HG03196 (cell line): ENCODE measurements at regions not wholly inside any gene's neighbourhood (a gene's known extent, or its start where the extent isn't known, plus 50 kb on each side); places are given as distances from the start of the nearest gene placed in this dataset.
"Not testable (repeated sequence)": the region's sequence is repeated elsewhere in the genome, so short reads cannot be mapped to it uniquely, and the experiment has no call there.

Source experiments
- ATAC-seq: cut with Tn5 transposase; IDR thresholded peaks from one replicate; pipeline ENCODE4 v1.9.1; 2021; ENCODE audit not compliant: unreplicated experiment

DNA sequence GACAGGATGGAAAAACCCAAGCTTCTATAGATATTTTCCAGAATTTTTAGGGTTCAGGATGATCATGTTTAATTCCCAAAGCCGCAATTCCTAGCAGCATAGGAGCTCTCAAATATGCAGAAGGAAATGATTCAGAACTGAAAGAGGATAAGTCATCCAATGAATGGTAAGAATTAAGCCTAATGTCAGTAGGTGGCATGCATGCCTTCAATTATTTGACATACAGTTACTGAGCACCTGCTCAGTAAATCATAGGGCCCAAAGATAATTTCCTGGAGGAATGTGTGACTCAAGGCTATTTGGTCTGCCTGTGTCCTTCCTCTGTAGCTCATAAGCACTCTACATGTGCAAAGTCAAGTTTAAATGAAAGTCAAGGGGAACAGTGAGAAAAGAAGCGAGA is 116.8 kb upstream of the SLC38A4 start:
- no peak for ATAC-seq

DNA sequence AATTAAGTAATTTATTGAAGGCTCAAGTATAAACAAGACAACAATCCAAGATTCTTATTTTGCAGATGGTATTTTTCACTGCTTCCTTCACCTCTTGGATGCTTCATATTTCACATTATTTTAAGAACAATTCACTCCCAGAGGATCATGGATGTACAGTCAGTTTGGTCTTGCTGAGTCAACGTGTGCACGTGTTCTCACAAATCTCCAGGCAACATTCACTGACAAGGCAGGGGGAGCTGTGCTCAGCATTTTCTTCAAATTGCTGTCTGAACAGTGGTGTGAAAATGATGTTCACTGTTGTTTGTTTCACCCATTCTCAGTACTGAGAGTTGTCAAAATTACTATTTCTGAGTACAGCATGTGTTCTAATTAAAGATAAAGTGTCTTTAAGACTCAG is 118.3 kb upstream of the SLC38A4 start:
- ATAC-seq, result no peak

DNA sequence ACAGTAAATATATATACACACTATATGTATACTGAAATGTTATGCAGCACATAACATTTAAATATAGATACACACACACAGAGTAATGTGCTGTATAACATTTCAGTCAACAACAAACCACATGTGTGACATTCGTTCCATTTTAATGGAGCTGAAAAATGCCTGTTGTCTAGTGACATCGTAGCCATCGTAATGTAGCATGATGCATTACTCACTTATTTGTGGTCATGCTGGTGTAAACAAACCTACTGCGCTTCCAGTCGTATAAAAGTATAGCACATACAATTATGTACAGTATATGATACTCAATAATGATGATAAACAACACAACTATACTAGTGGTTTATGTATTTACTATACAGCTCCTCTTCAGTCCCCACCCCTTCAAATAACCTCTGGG is 119.0 kb upstream of the SLC38A4 start:
- ATAC-seq, result no peak

DNA sequence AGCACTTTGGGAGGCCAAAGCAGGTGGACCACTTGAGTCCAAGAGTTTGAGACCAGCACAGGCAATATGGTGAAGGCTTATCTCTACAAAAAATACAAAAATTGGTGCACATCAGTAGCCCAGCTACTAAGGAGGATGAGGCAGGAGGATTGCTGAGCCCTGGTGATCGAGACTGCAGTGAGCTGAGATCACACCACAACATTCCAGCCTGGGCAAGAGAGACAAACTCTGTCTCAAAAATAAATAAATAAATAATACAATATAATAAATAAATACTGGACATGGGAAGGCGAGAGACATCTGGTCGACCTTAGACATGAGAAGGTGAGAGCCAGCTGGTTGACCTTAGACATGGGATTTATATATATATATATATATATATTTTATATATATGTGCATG is 119.8 kb upstream of the SLC38A4 start:
- ATAC-seq, result no peak

DNA sequence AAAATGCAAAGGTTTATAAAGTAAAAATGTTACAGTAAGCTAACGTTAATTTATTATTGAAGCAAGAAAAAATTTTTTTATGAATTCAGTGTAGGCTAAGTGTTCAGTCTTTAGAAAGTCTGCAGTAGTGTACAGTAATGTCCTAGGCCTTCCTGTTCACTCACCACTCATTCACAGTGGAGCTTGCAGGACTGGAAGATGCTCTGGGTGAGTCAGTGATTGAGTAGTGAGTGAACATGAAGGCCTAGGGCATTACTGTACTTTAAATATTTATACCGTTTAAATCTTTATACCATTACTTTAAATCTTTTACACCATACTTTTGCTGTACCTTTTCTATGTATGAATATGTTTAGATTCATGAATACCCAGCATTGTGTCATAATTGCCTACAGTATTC is 120.3 kb upstream of the SLC38A4 start:
- ATAC-seq, result no peak

DNA sequence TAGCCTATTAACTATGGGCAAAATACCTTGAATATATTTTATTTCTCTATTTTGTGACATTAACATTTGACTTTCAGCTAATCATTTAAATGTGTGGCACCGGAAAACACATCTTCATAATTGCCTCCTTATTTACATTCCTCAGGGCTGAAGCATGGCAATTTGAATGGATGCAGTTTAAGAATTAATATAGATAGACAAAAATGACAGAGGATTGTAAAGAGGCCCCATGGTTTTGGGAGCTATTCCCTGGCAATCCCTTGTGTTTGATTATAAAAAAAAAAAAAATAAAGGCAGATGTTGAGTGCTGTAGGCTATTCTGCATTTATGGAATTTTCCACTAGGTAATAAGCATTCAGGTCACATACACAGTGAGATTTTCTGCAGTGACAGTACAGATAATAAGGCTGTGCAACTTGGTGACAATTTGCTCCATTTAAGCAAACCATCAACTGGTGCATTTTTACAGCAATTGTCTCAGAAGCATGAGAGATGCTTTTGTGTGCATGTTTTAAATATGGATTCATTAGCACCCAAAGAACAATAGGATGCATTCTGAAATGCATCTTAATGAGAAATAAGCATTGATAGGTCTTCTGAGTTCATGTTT is 123.2 kb upstream of the SLC38A4 start:
- ATAC-seq, result no peak

DNA sequence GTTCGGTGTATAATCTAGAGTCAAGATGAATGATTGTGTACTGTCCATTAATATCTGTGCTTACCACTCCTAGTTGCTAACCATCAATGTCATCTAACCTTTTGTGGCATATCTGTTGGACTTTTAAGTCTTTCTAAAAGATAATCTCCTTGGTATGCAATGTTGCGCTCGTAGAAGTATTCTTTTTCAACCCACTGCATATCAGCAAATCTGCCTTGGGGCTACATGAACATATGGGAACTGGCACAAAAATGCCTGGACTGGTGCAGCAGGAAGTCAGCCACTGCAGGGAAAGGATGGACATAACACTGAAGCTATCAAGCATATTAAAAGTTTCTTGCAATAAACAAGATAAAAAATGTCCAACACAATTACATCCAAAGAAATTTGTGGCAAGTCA is 124.3 kb upstream of the SLC38A4 start:
- ATAC-seq, result no peak

DNA sequence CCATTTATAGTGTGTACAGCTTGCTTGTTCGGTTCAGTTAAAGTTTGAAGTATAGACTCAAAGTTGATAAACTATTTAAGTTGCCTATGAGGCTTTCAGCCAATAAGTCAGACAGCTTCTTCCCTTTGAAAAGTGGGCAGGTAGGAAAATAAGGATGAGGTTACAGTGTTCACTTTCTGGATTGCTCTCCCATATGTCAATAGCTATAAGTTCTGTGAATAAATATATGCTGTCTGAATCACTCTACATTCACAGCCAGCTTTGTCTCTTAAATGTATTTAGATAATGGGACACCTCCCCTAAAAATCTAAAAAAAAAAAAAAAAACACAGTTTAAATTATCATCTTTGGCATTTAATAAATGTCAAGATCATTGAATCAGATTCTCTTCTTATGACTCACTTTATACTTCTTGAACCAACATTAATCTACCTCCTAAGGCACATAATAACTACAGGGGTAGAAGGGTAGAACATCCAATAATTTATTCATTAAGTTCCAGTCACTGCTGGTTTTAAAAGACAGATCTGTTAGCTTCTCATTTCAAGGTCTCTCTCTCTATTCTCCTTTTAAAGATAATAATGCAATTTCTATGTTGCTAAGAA is 126.4 kb upstream of the PCED1B start:
- ATAC-seq, result no peak

DNA sequence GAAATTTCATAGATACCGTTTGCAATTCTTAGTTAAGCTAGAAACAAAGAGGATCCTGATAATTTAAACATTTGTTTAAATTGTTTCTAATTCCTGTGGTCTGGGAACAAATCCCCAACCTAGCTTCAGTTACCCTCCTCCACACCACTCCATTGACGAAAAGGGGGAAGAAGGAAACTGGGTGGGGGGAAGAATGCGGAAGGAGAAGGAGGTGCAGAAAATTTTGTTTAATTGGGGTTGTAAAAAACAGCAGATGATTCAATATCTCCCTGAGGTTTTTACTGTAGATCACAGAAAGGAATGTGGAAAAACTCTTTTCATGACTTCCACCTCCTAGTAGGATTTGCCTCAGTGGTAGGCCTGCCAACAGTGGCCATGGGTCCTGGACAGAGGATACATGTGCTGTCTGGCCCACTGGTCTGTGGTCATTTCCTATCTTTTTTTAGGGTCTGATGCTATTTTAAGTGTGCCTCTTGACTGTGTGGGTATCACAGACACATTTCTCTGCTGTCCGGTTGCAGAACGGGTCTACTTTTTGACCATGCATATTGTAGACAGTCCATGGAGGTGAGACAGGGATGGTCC is 122.9 kb upstream of the PCED1B start:
- ATAC-seq, result no peak

DNA sequence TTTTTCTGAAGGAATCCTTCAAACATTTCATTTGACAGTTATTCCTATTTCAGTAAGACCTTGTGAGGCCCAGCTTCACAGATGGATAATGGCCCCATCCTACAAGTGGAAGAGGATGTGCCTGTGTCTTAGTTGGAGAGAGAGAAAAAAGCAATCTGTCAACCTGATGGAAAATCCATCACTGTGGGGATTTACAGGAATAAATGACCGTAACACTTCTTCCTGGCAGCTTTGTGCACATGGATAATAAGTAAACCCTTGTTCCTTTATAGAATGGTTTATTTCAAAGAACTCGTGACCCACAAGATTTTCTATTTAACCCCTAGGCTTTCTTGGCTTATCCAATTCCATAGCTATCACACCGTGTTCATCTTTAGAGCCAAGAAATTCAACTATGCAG is 121.4 kb upstream of the PCED1B start:
- no peak for ATAC-seq

DNA sequence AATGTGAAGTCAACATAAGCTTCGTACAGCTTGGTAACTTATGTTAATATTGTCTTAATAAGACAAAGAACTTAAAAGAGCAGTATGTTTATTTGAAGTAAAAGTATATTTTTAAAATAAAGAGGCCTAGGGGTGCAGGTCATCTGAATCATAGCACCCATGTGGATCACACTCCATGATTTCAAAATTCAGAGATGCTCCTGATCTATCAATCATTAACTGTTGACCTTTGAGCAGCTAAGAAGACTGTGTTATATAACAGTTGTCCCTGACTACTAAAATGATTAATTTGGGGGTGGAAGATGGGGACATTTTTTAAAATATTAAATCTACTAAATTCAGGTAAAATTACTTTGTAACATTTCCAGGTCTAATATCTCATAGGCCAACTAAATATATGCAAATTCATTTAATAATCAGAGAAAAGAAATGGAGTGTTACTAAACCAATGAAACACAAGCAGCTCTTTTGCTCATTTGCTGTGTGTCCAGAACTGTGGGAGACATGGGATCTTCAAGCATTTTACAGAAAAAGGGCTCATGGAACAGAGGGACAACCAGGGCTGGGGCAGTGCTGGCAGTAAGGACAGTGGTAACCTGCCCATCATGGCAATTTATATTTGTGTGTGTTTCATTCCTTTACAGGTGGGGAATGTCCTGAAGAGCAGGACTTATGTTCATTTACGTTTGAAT is 120.7 kb upstream of the PCED1B start:
- no peak for ATAC-seq

DNA sequence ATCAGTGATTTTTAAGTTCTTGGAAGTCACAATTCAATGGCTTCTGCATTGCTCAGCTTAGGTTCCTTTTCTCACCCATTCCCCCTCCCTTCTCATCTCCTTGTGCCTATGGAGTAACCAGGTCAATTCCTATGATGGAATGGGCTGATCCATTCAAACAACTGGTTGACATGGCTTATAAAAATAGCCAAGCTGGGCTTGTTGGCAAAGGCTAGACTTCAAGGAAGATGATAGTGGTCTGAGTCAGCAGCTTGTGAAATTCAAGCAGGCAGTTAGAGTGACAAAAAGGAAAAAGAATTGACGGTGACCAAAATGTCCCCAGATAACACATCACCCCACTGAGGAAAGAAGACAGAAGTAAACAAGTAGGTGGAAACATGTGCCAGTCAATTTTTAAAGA is 119.9 kb upstream of the PCED1B start:
- no peak for ATAC-seq

DNA sequence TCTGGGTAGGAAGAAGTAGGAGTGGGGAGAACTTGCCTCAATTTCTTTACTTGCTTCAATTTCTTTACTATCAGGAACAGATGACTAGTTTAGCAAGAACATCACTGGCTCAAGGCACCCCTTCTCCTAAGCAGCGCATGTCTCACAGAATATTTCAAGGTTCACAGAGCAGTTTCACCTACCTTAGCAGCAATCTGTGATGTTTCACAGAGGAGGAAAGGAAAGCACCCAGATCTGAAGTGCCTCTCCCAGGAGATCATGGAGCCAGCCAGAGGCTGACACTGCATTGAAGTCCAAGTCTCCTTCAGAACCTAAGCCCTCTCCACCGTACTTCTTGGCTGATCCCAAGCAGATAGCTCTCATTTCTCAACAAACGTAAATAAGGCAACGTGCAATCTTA is 118.7 kb upstream of the PCED1B start:
- no peak for ATAC-seq

DNA sequence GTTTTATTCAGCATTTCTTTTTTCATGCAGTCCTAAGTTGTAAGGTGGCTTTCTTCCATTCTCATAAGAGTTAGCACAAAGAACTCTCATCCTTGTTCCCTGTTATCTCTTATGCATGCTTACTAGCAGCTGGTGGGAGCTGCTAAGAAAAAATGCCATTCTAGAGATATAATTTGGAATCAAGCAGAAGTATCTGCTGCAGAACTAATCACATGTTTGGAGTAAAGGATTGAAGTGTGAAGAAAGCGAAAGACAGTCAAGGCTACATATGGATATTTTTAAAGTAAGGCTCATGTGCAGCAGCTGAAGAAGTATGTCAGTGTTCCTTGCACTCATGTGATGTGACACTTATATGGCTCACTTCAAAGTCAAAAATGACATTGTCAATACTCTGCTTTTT is 116.2 kb upstream of the PCED1B start:
- ATAC-seq, result no peak

DNA sequence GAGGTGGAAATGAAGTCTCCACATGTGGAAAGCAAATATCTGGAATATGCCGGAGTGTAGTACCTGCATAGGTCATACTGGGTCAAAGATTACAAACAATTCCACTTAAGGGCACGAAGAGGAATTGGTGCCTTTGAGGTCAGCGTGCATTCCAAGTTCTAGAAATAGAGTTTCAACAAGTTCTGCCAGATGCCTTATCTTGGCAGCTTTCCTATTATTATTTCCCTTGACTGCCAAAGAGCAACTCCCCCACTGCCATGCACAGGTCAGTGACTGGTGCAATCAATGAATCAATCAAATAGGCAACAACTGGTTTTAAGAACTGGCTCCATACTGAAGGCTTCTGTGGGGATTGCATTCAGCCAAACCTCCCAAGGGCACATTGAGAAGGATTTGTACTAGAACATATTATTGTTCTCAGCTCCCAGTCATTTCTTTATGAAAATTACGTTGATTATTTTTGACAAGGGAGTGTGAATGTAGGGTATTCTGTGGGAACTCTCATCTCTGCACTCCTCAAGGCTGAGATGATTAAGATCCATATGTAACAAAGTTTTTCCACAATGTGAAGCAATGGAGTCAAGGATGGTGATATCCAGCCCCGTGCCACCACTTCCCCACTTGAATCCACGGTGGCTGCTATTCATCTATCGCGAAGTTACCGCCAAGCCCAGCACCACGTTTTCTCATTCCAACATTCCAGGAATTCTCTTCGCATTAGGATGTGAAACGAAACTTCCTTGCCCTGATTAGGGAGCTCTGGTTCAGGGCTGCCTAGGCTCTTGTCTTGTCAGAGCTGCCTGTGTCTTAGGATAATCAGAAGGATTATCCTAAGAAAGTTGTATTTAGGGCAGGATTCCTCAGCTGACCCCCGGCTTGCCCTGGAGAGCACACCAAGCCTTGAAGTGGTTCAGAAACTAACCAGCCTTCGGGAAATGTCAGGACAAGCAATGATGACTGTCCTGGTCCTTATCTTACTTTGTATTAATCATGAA is 115.1 kb upstream of the PCED1B start:
- ATAC-seq, result no peak

DNA sequence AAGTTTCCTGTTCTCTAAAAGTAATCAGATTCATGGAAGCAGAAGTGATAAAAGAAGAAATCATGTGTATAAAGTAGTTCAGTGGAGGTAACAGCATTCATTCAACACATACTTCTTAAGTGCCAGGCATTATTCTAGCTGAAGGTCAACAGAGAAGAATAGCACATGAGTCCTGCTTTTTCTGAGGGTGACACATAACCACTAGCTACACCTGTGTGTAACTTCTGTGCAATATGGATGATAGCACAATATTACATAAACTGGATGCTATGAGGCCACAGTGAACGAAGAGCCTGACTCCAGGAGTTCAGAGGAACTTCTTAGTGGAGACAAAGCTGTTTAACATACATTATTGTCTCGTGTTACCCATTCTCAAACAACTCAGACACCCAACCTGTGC is 114.3 kb upstream of the PCED1B start:
- no peak for ATAC-seq

DNA sequence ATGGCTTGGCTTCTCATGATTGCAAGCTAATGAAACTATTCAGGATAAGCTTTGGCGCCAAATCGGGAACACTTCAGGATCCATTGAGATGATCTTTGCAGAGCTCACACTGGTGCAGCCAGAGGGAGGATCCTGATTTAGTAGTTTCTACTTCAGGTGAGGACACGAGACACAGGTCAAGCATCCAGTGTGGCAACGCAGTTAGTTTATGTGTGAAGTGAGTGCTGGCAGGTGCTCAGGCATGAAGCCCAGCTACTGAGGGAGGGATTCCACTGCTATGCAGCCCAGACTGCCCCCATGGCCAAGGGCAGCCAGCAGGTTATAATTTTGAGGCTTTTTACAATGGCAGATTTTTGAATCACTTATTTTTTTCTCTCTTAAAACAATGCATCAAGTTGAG is 113.5 kb upstream of the PCED1B start:
- ATAC-seq, result no peak

DNA sequence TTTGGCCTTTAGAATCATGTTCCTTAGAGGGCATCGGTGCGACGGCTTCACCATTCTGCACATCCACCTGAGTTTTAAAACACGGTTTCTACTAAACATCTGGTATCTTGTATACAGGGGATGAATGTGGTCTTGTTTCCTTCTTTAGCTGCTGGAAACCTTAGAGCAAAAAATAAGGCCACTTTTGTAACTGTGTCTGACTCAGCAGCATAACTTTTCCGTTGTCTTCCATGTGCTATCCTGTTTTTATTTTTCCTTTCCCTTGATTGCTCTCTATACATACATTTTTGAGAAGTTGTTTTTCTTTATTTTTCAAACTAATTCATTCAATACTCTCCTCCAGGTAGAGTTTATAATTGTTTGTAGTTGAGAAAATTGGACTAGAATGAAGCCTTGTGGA is 108.8 kb upstream of the PCED1B start:
- ATAC-seq, result no peak

DNA sequence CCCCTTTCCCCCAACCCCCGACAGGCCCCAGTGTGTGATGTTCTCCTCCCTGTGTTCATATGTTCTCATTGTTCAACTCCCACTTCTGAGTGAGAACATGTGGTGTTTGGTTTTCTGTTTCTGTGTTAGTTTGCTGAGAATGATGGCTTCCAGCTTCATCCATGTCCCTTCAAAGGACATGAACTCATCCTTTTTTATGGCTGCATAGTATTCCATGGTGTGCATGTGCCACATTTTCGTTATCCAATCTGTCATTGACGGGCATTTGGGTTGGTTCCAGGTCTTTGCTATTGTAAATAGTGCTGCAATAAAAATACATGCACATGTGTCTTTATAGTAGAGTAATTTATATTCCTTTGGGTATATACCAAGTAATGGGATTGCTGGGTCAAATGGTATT is 105.5 kb upstream of the PCED1B start:
- not testable (repeated sequence) for ATAC-seq

DNA sequence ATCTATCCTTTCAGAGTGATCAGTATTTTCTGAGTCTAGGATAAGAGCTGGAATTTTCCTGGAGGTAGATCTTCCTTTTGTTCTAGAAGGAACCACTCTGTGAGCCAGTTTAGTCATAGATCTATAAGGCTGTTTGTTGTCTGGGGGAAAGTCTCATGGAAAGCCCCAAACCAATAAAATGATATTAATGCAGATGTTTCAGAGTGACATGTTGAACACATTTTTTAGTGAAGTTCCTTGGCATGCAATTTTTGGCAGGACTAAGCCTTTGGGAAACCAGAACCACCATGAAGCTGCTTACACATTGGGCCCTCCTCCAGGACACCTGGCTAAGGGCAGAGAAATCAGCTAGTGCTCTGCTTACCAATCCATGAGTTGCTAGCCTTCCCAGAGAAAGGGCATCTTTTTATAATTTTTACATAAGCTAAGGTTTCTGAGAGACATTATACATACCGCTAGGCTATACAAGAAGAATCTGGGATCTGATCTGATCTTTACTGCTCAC is 101.5 kb upstream of the PCED1B start:
- ATAC-seq, result no peak

DNA sequence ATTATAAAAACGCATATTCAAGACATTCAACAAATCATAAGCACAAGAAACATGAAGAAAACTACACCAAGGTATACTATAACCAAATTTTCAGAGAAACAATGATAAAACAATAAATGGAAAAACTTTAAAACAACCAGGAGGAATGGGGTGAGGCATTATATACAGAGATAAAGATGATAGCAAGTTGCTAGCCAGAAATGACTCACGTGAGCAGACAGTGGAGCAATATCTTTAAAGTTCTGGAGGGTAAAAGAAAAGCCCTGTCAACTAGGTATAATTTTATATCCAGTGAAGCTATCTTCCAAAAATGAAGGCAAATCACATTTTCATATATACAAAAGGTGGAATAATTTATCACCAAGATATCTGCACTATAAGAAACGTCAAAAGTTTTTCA is 97.8 kb upstream of the PCED1B start:
- no peak for ATAC-seq
